HepG2 (cell line): ENCODE measurements at regions not wholly inside any gene's neighbourhood (a gene's known extent, or its start where the extent isn't known, plus 50 kb on each side); places are given as distances from the start of the nearest gene placed in this dataset.
A peak's percentile ranks its signal among the peaks of the same experiment; 100 is the strongest.

Experiments used
- EHMT2 ChIP-seq: fragments of 200-600 bp; sonication (generic); IDR thresholded peaks from 2 replicates; pipeline ENCODE4 v1.7.0; 2017; ENCODE audit warnings: antibody characterized with exemption, low read depth, low read length, borderline replicate concordance
- ETV5 ChIP-seq: IDR thresholded peaks from 2 replicates; pipeline ENCODE4 v1.6.1; 2018; ENCODE audit warnings: missing biosample characterization, missing genetic modification reagents, inconsistent platforms, borderline replicate concordance
- EZH2 ChIP-seq: conservative IDR thresholded peaks from 2 replicates; pipeline ENCODE4 v1.6.1; 2012; ENCODE audit warnings: mild to moderate bottlenecking, low read depth, low read length, moderate library complexity
- FOXA1 ChIP-seq, 2 experiments: fragments of 450-650 bp in 1 of 2; sonication (generic) in 1 of 2; formaldehyde crosslinking in 1 of 2; IDR thresholded peaks; 2 replicates each; pipeline versions ENCODE4 v1.4.0 to v1.6.1; 2016 to 2020; ENCODE audit warnings: missing genetic modification reagents in 1 of 2
- FOXP4 ChIP-seq: sonication (generic); formaldehyde crosslinking; IDR thresholded peaks from 2 replicates; pipeline ENCODE4 v1.4.0; 2020; ENCODE audit warnings: missing genetic modification reagents
- HDAC6 ChIP-seq: fragments of 200-600 bp; sonication (generic); IDR thresholded peaks from 2 replicates; pipeline ENCODE4 v1.7.0; 2017; ENCODE audit warnings: mild to moderate bottlenecking, antibody characterized with exemption, low read length, low read depth
- IKZF1 ChIP-seq: fragments of 450-650 bp; IDR thresholded peaks from 2 replicates; pipeline ENCODE4 v1.7.1; 2016
- NR1H2 ChIP-seq: sonication (generic); formaldehyde crosslinking; IDR thresholded peaks from 2 replicates; pipeline ENCODE4 v1.8.1; 2022; ENCODE audit warnings: low read depth, missing genetic modification reagents, borderline replicate concordance
- NR2C2 ChIP-seq: sonication (generic); formaldehyde crosslinking; IDR thresholded peaks from 2 replicates; pipeline ENCODE4 v1.4.0; 2020; ENCODE audit warnings: missing genetic modification reagents, mild to moderate bottlenecking, moderate library complexity, borderline replicate concordance
- REPIN1 ChIP-seq: sonication (generic); formaldehyde crosslinking; IDR thresholded peaks from 2 replicates; pipeline ENCODE4 v1.8.0; 2022; ENCODE audit warnings: missing genetic modification reagents, low read depth, mild to moderate bottlenecking, borderline replicate concordance
- REXO4 ChIP-seq: sonication (generic); formaldehyde crosslinking; IDR thresholded peaks from 2 replicates; pipeline ENCODE4 v1.8.0; 2022; ENCODE audit warnings: missing genetic modification reagents, mild to moderate bottlenecking, borderline replicate concordance
- THAP9 ChIP-seq: sonication (generic); formaldehyde crosslinking; IDR thresholded peaks from 2 replicates; pipeline ENCODE4; 2020; ENCODE audit warnings: missing genetic modification reagents, mild to moderate bottlenecking, borderline replicate concordance
- ZBTB25 ChIP-seq: IDR thresholded peaks from 2 replicates; pipeline ENCODE4 v1.6.1; 2018; ENCODE audit warnings: missing genetic modification reagents
- ZNF562 ChIP-seq: sonication (generic); formaldehyde crosslinking; IDR thresholded peaks from 2 replicates; pipeline ENCODE4 v1.8.0; 2022; ENCODE audit warnings: missing genetic modification reagents, borderline replicate concordance
- ZNF614 ChIP-seq: IDR thresholded peaks from 2 replicates; pipeline ENCODE4 v1.6.1; 2018; ENCODE audit warnings: missing biosample characterization, missing genetic modification reagents, inconsistent platforms, borderline replicate concordance
- ZNF75D ChIP-seq: sonication (generic); formaldehyde crosslinking; IDR thresholded peaks from 2 replicates; pipeline ENCODE4 v1.8.1; 2023; ENCODE audit warnings: missing genetic modification reagents, mild to moderate bottlenecking, borderline replicate concordance
- ZNF800 ChIP-seq: sonication (generic); formaldehyde crosslinking; IDR thresholded peaks from 2 replicates; pipeline ENCODE4 v1.4.0; 2020; ENCODE audit warnings: missing genetic modification reagents
- ZNF850 ChIP-seq: sonication (generic); formaldehyde crosslinking; conservative IDR thresholded peaks from 2 replicates; pipeline ENCODE4 v1.9.0; 2021; ENCODE audit warnings: mild to moderate bottlenecking, missing genetic modification reagents
- ZNF891 ChIP-seq: sonication (generic); formaldehyde crosslinking; IDR thresholded peaks from 2 replicates; pipeline ENCODE4 v1.5.0; 2020; ENCODE audit warnings: mild to moderate bottlenecking, missing genetic modification reagents

- TF ChIP-seq THAP9 (CRISPR knock-in tag) (no peak), ZNF850 (CRISPR knock-in tag) (no peak), REPIN1 (CRISPR knock-in tag) (no peak), ZBTB25 (CRISPR knock-in tag) (0 out of 2 replicates have a peak, but pooled peaks have one; percentile 71), EHMT2 (no peak; the same call in 1 of the 2 replicates), ETV5 (CRISPR knock-in tag) (peak; percentile 31; the same call in 1 of the 2 replicates), NR1H2 (no peak), FOXP4 (CRISPR knock-in tag) (peak; percentile 65), NR2C2 (CRISPR knock-in tag) (no peak), IKZF1 (no peak), HDAC6 (no peak), ZNF800 (no peak), ZNF614 (0 out of 2 replicates have a peak, but pooled peaks have one; percentile 57), REXO4 (CRISPR knock-in tag) (no peak), FOXA1 (IDR thresholded peaks at IDR 0.05) (no peak), FOXA1 (CRISPR knock-in tag; IDR thresholded peaks at IDR 0.05) (peak; percentile 58; the same call in 1 of the 2 replicates), ZNF75D (CRISPR knock-in tag) (no peak), ZNF891 (no peak), EZH2 (no peak), ZNF562 (CRISPR knock-in tag) (no peak)
Measured at GRCh38 chr13:33723772-33724435, 94.0 kb upstream of the RFC3 start (continued).
